Ammon's horn (tissue), 1 donor: ENCODE measurements at regions not wholly inside any gene's neighbourhood (a gene's known extent, or its start where the extent isn't known, plus 50 kb on each side); places are given as distances from the start of the nearest gene placed in this dataset.

Experiments
- DNase-seq: peaks from one replicate; pipeline ENCODE4 v3.0.0-alpha.2; 2016; ENCODE audit warnings: low spot score

GRCh38 chr6:111987295-111987694 lies 66.6 kb upstream of the CCN6 start:
- no peak for DNase-seq

GRCh38 chr6:111988926-111989325 lies 65.0 kb upstream of the CCN6 start:
- no peak for DNase-seq

DNA sequence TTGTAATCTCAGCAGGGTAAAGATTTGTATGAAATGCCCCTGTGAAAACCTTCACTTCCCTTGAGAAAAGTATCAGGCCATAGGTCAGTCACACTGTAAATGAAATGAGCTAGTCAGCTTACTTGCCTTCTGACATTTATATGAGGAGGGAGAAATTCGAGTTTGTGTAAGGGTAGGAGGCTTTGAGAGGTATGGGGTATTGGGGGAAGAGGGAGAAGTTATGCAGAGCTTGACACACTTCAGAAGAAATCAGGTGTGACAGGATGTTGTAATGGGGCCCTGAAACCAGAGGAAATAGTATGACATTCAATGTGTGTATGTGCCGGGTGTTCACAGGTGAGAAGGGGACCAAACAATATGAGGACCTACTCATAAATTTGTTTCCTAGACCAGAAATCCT lies 64.2 kb upstream of the CCN6 start:
- DNase-seq, result no peak

- DNase-seq, result no peak
These were observed 63.7 kb upstream of the CCN6 start for GRCh38 chr6:111990214-111990613.

DNA sequence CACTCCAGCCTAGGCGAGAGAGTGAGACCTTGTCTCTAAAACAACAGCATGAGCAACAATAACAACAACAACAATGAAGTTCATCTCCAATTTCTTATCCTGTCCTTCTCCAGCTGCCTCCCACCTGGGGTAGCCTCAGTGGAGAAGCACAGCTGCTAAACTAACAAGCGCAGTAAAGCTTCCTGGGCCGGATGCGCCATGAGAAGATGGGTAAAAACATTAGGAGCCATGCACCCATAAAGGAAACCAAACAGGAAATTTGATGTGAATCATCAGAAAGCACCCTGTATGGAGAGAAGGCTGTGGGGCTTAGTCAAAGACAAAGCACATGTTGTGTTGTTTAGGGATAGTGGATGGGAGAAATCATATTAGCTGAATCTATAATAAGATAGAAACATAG lies 61.1 kb upstream of the CCN6 start:
- DNase-seq, result no peak

DNA sequence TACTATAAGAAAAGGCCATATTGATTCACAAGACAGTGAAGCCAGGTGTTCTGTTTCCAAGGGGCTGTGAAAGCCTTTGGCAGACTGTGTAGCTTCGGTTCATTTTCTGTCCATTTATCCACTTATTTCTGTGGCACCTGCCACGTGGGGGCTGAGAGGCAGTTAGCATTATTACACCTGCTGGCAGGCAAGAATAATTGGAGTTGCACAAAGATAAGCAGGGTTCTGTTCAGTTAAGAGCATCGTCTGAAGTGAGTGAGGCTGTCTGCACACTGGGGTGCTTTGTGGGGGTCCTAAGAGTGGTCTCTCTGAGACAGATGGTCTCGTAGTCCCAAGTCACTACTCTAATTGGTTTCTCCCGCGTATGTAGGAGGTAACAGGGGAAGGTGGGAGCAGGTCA lies 60.6 kb upstream of the CCN6 start:
- DNase-seq, result no peak

GRCh38 chr6:111994791-111995190 lies 59.1 kb upstream of the CCN6 start:
- no peak for DNase-seq

DNA sequence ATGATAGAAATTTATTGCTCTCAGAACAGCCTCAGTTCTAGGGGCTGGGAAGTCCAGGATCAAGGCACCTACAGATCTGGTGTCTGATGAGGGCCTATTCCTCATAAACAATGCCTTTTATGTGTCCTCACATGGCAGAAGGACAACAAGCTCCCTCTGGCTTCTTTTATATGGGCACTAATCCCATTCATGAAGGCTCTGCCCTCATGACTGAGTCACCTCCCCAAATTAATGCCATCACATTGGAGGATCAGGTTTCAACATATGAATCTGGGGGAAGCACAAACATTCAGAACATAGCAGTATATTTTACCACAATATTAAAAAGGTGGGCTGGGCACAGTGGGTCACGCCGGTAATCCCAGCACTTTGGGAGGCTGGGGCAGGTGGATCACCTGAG lies 58.5 kb upstream of the CCN6 start:
- no peak for DNase-seq

GRCh38 chr6:111996144-111996865 lies 57.6 kb upstream of the CCN6 start:
- no peak for DNase-seq

DNA sequence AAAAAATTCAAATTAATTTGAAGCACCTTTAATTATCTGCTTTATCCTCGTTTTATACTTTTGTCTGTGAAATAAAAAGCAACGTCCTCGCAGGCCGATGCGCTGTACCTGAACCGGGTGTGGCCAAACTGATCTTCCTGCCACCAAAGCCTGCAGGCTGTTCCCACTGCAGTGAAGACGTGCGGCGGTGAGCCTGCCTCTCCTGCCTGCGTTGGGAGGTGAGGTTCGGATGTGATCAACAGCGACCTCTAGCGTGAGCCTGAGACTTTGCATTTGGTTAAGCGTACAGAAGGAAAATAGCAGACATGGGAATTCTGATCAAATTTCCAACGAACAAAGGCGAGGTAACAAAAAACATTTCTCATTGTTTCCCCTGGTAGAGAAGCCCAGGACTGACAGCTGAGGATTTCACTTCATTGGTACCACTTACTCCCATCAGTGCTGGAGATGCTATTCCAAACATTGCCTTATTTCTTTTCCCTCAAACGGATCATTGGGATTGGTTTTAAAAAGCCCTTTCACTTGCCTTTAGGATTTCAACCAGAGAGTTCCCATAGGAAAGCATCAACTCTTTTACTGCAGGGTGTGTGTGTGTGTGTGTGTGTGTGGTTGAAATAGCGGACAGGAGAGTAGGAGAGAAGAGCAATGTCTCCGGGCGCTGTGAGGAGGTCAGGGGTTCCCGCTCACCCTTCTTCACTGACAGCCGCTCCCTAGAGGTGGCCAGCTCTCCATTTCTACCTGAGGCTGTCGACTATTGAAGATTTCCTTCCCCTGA lies 56.6 kb upstream of the CCN6 start:
- DNase-seq, result peak; percentile 96

- peak; percentile 14 for DNase-seq
These were observed 56.1 kb upstream of the CCN6 start for GRCh38 chr6:111997853-111998208.

DNA sequence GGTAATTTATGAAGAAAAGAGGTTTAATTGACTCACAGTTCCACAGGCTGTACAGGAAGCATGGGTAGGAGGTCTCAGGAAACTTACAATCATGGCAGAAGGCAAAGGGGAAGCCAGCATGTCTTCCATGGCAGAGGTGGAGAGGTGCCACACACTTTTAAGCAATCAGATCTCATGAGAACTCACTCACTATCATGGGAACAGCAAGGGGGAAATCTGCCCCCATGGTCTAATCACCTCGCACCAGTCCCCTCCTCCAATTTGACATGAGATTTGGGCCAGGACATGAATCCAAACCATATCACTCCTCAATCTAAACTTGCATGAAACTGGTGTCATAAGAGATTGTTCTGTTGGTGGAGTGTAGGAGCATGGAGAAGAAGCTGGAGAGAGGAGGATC lies 51.6 kb upstream of the CCN6 start:
- no peak for DNase-seq
